K562 (cell line): ENCODE measurements at regions not wholly inside any gene's neighbourhood (a gene's known extent, or its start where the extent isn't known, plus 50 kb on each side); places are given as distances from the start of the nearest gene placed in this dataset.

Experiments used
- ATAC-seq: fragments of 200-7000 bp; cut with Tn5 transposase; 3 replicates; pipeline ENCODE4 v1.9.1; 2020; ENCODE audit warnings: moderate library complexity
- BruUV-seq: library from RNA; stranded (reverse); fragments of 400-500 nt; replicated peaks from 2 replicates; lab custom pipeline; 2021; lab: Mats Ljungman, UMichigan
- CTCF ChIA-PET: fragments of 300-600 bp; formaldehyde crosslinking; extraction: SDS; loops from one replicate; lab custom pipeline; 2021; ENCODE audit warnings: low intra/inter-chr PET ratio; lab: Yijun Ruan, JAX
- POLR2A ChIA-PET: fragments of 300-600, 350-650 bp; sonication (Branson Sonifier 250); formaldehyde crosslinking; extraction: SDS; loops from one replicate; lab custom pipeline; 2021; ENCODE audit warnings: antibody characterized with exemption, inconsistent platforms; lab: Yijun Ruan, JAX
- DNase-seq, 4 experiments: peaks; one replicate each; pipeline versions ENCODE4 v3.0.0 to v3.0.0-alpha.2; 2011 to 2018; ENCODE audit warnings: low spot score in 3 of 4, mixed read lengths in 3 of 4; ENCODE audit errors: extremely low read depth in 1 of 4
- FAIRE-seq: peaks from 2 replicates; lab custom pipeline; 2011; peaks lifted over from hg19 to GRCh38; lab: Jason Lieb, UNC
- H2AFZ ChIP-seq: 2 replicates; pipeline ENCODE4 v1.6.0; 2011; ENCODE audit warnings: low read depth, low read length, control low read depth, inconsistent platforms
- H3K27ac ChIP-seq: fragments of 200-600 bp; 3 replicates; pipeline ENCODE4 v1.8.0; 2011; ENCODE audit warnings: low read depth, mild to moderate bottlenecking, control low read depth, inconsistent platforms, low read length, moderate library complexity, mixed read lengths; ENCODE audit errors: extremely low read depth
- H3K27me3 ChIP-seq, 2 experiments: fragments of 300-600 bp in 1 of 2; 2 replicates in 1 of 2; 3 replicates in 1 of 2; pipeline versions ENCODE4 v1.6.0 to v1.8.0; 2011; ENCODE audit warnings: inconsistent platforms in 2 of 2, low read length in 2 of 2, mild to moderate bottlenecking in 1 of 2, mixed read lengths in 1 of 2, moderate library complexity in 1 of 2; ENCODE audit not compliant: control insufficient read depth in 2 of 2, insufficient read depth in 2 of 2
- H3K36me3 ChIP-seq: fragments of 300-600 bp; 3 replicates; pipeline ENCODE4 v1.8.0; 2011; ENCODE audit warnings: mild to moderate bottlenecking, low read length, inconsistent platforms; ENCODE audit not compliant: control insufficient read depth, insufficient read depth
- H3K4me1 ChIP-seq, 2 experiments: fragments of 200-600 bp in 1 of 2; replicated peaks in 1 of 2; 2 replicates in 1 of 2; 3 replicates in 1 of 2; pipeline versions ENCODE4 v1.5.1 to v1.8.0; 2011; ENCODE audit warnings: inconsistent platforms in 2 of 2, low read length in 2 of 2, mild to moderate bottlenecking in 1 of 2, mixed read lengths in 1 of 2, moderate library complexity in 1 of 2; ENCODE audit not compliant: control insufficient read depth in 2 of 2, insufficient read depth in 2 of 2
- H3K4me2 ChIP-seq: 2 replicates; pipeline ENCODE4 v1.6.1; 2011; ENCODE audit warnings: low read length, control low read depth, inconsistent platforms, mixed read lengths; ENCODE audit not compliant: insufficient read depth
- H3K4me3 ChIP-seq: fragments of 200-600 bp; sonication (generic), shearing (Covaris generic); 2 replicates; pipeline ENCODE4 v1.5.1; 2016; ENCODE audit warnings: control low read depth, inconsistent platforms
- H3K79me2 ChIP-seq: fragments of 200-600 bp; 3 replicates; pipeline ENCODE4 v1.8.0; 2011; ENCODE audit warnings: low read length, inconsistent platforms; ENCODE audit not compliant: control insufficient read depth, insufficient read depth
- H3K9ac ChIP-seq, 2 experiments: 2 replicates each; pipeline versions ENCODE4 v1.6.0 to v1.6.1; 2011; ENCODE audit warnings: low read depth in 2 of 2, low read length in 2 of 2, control low read depth in 1 of 2, inconsistent platforms in 1 of 2, mild to moderate bottlenecking in 1 of 2, mixed read lengths in 1 of 2; ENCODE audit not compliant: insufficient read depth in 1 of 2
- H3K9me1 ChIP-seq: one replicate; pipeline ENCODE4 v1.6.0; 2011; ENCODE audit warnings: inconsistent platforms, mild to moderate bottlenecking, low read length, moderate library complexity; ENCODE audit not compliant: control insufficient read depth, insufficient read depth
- H3K9me3 ChIP-seq: replicated peaks from 2 replicates; pipeline ENCODE4 v1.5.1; 2011; ENCODE audit warnings: low read depth, low read length, inconsistent platforms; ENCODE audit not compliant: control insufficient read depth, insufficient read depth
- H4K20me1 ChIP-seq: replicated peaks from 2 replicates; pipeline ENCODE4 v1.6.1; 2011; ENCODE audit warnings: low read length, inconsistent platforms, mixed read lengths; ENCODE audit not compliant: control insufficient read depth, insufficient read depth
- BHLHE40 ChIP-seq: IDR thresholded peaks from 2 replicates; pipeline ENCODE4 v1.6.1; 2011; ENCODE audit warnings: low read length, improper control_type of control experiment
- ELF1 ChIP-seq: fragments of 200-800 bp; sonication (Bioruptor generic); IDR thresholded peaks from 2 replicates; pipeline ENCODE4 v1.6.1; 2016; ENCODE audit warnings: missing genetic modification characterization, missing compliant biosample characterization
- EP300 ChIP-seq: IDR thresholded peaks from 2 replicates; pipeline ENCODE4 v1.6.1; 2012; ENCODE audit warnings: low read length, improper control_type of control experiment
- GTF3C2 ChIP-seq: IDR thresholded peaks from 3 replicates; pipeline ENCODE4 v1.6.1; 2011; ENCODE audit warnings: borderline replicate concordance, mild to moderate bottlenecking, moderate library complexity; ENCODE audit not compliant: insufficient read length; ENCODE audit errors: extremely low read depth
- KAT7 ChIP-seq: sonication (generic); formaldehyde crosslinking; IDR thresholded peaks from 2 replicates; pipeline ENCODE4 v1.8.0; 2022; ENCODE audit warnings: missing genetic modification reagents, mild to moderate bottlenecking, borderline replicate concordance
- KLF6 ChIP-seq: fragments of 250-450 bp; sonication (Bioruptor Pico); IDR thresholded peaks from 2 replicates; pipeline ENCODE4 v1.4.0; 2020; ENCODE audit warnings: mild to moderate bottlenecking, moderate library complexity, borderline replicate concordance
- MBD1 ChIP-seq: fragments of 250-450 bp; sonication (Bioruptor Pico); IDR thresholded peaks from 2 replicates; pipeline ENCODE4 v1.8.0; 2022; ENCODE audit warnings: inconsistent platforms
- POLR2H ChIP-seq: IDR thresholded peaks from 2 replicates; pipeline ENCODE4 v1.6.1; 2016; ENCODE audit warnings: missing genetic modification characterization, low read depth, mild to moderate bottlenecking, control low read depth, missing compliant biosample characterization, moderate library complexity
- SAP30 ChIP-seq: fragments of 200-600 bp; sonication (generic); IDR thresholded peaks from 2 replicates; pipeline ENCODE4 v1.6.1; 2012; ENCODE audit warnings: borderline replicate concordance, low read depth, mild to moderate bottlenecking, moderate library complexity, low read length, control low read depth, inconsistent platforms; ENCODE audit not compliant: insufficient read depth, poor library complexity, severe bottlenecking
- TRIM24 ChIP-seq, 2 experiments: fragments of 450-650 bp; IDR thresholded peaks; 2 replicates each; pipeline ENCODE4 v1.6.1; 2016
- ZNF143 ChIP-seq: sonication (generic); formaldehyde crosslinking; IDR thresholded peaks from 2 replicates; pipeline ENCODE4 v1.9.0; 2022; ENCODE audit warnings: mild to moderate bottlenecking, missing genetic modification reagents
- ZNF3 ChIP-seq: fragments of 250-450 bp; sonication (Bioruptor Pico); IDR thresholded peaks from 2 replicates; pipeline ENCODE4 v1.5.0; 2021; ENCODE audit warnings: mild to moderate bottlenecking, moderate library complexity
- ZNF511 ChIP-seq: sonication (generic); formaldehyde crosslinking; IDR thresholded peaks from 2 replicates; pipeline ENCODE4 v1.8.0; 2022; ENCODE audit warnings: mild to moderate bottlenecking, missing genetic modification reagents
- WGBS: fragments of 100-300 bp; shearing (Covaris generic); methylation state at CpG from one replicate; pipeline ENCODE4 v1.1.6; 2016; ENCODE audit warnings: low coverage, mixed read lengths; ENCODE audit not compliant: insufficient coverage; ENCODE audit errors: missing lambda C conversion rate; 5-methylcytosine and 5-hydroxymethylcytosine counted together
- in situ Hi-C: fragments of 300-500 bp; cut with MboI; formaldehyde crosslinking; loops from 4 replicates; pipeline ENCODE4 v1.15.0; 2018; ENCODE audit warnings: inconsistent platforms, mixed read lengths
- intact Hi-C: fragments of 100-400 bp; cut with micrococcal nuclease; formaldehyde crosslinking; loops from 2 replicates; pipeline ENCODE4 v1.14.2; 2022
- TF ChIP-seq, protein P1 (sequence below): sonication (generic); formaldehyde crosslinking; IDR thresholded peaks from 2 replicates; pipeline ENCODE4 v1.9.0; 2022; ENCODE audit warnings: mild to moderate bottlenecking, missing genetic modification reagents

- no peak for TF ChIP-seq GTF3C2
- TF ChIP-seq ZNF143 (CRISPR knock-in tag), result no peak
- TF ChIP-seq ELF1 (tag), result no peak
- TF ChIP-seq KAT7 (CRISPR knock-in tag), result no peak
Measured at GRCh38 chr7:109806548-109806947, 1236.9 kb downstream of the DNAJB9 start (continued).

GRCh38 chr7:109821156-109821555 is 1251.5 kb downstream of the DNAJB9 start:
- intact Hi-C loops, result no loop called here
- Histone ChIP-seq H3K79me2 (no peaks in the 10 kb centered on the region), H3K27me3 (no peaks in the 10 kb centered on the region), H2AFZ (no peak overlapping the region), H3K4me3 (no peak overlapping the region), H3K9me3 (no peaks in the 10 kb centered on the region), H3K27ac (no peak overlapping the region), H3K9me1 (no peaks in the 10 kb centered on the region), H3K36me3 (no peaks in the 10 kb centered on the region), H3K4me2 (no peak overlapping the region), H3K9ac (no peak overlapping the region), H3K4me1 (no peaks in the 10 kb centered on the region), H4K20me1 (no peaks in the 10 kb centered on the region)
- peak in 3 of 4 experiments; percentile 1 to 2 (median 1) for DNase-seq
- ChIA-PET POLR2A (no interaction called here), CTCF (no interaction called here)
- 0% methylated on average over 2 of the region's 2 CpGs for WGBS
- in situ Hi-C loops, result no loop called here
- ATAC-seq, result no peak
- no TSS peak for BruUV-seq
- no peak for FAIRE-seq
- TF ChIP-seq BHLHE40 (no peak), MBD1 (CRISPR knock-in tag) (no peak), ZNF511 (no peak), ZNF3 (CRISPR knock-in tag) (no peak), SAP30 (no peak), POLR2H (tag) (no peak), EP300 (no peak), KLF6 (no peak), TRIM24 (IDR thresholded peaks at IDR 0.05) (no peak)
- TF ChIP-seq, protein P1, sequence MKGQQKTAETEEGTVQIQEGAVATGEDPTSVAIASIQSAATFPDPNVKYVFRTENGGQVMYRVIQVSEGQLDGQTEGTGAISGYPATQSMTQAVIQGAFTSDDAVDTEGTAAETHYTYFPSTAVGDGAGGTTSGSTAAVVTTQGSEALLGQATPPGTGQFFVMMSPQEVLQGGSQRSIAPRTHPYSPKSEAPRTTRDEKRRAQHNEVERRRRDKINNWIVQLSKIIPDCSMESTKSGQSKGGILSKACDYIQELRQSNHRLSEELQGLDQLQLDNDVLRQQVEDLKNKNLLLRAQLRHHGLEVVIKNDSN (CRISPR knock-in tag), result no peak
